HG02763 (cell line): ENCODE measurements at regions not wholly inside any gene's neighbourhood (a gene's known extent, or its start where the extent isn't known, plus 50 kb on each side); places are given as distances from the start of the nearest gene placed in this dataset.

Source experiments
- ATAC-seq: cut with Tn5 transposase; IDR thresholded peaks from one replicate; pipeline ENCODE4 v1.9.1; 2021; ENCODE audit warnings: mild to moderate bottlenecking, moderate library complexity; ENCODE audit not compliant: unreplicated experiment

DNA sequence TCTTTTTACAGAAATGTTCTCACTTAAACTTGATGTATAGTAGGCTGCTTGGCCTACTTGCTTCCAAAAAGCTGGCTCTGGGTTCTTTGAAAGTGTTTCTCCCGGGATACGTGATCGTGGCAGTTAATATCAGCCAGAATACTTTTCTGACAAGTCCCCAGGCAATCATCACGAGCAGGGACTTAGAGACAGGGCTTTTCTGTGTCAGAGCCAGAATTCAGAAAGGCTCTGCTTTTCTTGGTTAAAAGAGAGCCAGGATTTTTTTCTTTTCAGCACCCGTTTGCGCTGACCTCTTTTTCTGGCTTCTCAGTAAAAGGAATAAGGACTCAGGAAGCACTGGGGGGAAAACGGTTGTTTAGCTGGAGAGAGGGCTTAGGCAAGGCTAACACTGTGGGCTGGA lies 57.8 kb upstream of the ARHGAP5 start:
- ATAC-seq, result no peak

DNA sequence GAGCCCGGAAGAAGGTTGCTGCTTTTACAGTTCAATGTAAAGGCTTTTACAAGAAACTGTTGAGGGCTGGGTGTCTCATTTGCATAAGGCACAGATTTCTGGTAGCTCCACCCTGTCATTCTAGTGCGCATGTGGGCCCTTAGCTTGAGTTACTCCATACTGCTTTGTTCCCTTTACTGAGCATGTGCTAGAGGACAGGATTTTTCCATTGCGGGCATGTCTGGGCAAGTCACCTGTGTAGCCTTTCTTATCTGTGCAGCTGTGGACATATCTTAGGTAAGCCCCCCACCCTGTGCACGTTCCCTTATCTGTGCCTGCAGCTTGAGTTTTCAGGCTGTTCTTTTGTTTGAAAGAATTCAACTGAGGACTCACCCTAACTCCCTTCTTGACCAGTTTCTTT lies 56.2 kb upstream of the ARHGAP5 start:
- no peak for ATAC-seq

- no peak for ATAC-seq
These were observed 55.8 kb upstream of the ARHGAP5 start for GRCh38 chr14:32021341-32021740.

DNA sequence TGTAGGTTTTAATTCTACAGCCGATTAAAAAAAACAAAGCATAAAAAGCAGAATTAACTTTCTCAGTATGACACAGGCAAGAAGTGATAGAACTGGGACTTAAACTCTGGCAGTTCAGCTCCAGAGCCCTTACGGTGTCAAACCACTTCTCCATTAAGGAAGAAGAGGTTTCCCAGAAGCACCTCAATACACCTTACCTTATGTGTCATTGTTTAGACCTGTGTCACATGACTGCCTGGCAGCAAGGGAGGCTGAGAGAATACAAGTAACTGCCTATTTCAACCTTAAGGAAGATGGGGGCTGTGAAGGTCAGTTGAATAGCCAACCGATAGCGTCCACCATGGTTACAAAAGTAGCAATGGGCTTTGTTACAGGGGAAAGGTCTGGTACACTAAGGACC lies 54.6 kb upstream of the ARHGAP5 start:
- no peak for ATAC-seq

- no peak for ATAC-seq
These were observed 54.1 kb upstream of the ARHGAP5 start for GRCh38 chr14:32022938-32023466.

DNA sequence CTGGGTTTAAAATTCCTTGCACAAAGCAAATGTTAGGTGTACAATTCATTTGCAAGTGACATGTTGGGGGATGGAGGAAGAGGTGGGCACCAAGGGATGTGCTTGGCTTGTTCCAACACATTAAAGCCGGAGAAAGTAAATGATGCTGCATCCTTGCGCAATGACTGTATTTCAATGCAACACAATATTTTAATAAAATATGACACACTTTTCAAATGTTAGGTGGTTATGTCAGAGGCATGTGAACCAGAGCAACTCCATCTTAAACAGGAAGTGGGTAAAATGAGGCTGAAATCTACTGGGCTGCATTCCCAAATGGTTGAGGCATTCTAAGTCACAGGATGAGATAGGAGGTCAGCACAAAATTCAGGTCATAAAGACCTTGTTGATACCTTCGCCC lies 53.6 kb upstream of the ARHGAP5 start:
- no peak for ATAC-seq

DNA sequence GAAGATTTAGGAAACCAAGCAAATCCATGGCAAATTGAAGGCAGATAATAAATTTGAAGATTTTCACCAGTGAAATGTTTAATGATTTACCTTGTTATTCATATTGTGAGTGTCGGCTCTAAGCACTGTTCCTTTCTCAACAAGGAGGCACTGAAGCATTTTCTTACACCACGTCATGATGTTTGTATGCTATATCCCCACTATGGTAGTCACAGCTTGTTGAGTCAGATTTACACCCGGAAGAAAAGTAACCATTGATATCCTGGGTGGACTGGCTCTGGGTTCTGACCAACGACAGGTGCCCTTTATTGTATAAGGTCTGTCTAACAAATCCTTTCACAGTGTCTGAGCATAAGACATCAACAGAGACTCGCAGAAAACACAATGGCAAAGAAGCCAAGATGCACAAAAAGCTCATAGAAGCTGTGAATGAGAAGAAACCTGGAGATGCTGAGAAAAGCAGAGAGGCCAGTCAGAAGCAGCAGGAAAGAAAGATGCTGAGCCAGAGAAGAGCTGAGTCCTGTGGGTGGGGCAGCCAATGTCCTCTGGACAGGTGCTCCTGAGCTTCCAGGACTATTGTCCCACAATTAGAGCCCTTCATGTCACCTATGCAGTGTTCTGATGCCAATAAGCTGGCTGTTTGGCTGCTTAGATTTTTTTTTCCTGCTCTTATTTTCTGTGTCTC lies 49.7 kb upstream of the ARHGAP5 start:
- ATAC-seq, result no peak
